ENCODE measurements at regions not wholly inside any gene's neighbourhood (a gene's known extent, or its start where the extent isn't known, plus 50 kb on each side); places are given as distances from the start of the nearest gene placed in this dataset.
"Not testable (repeated sequence)": the region's sequence is repeated elsewhere in the genome, so short reads cannot be mapped to it uniquely, and the experiment has no call there.

GRCh38 chr17:63178530-63178929, 212.5 kb downstream of the TANC2 start:
- DNase-seq (ENCODE audit: low read depth) = no peak

- no peak for DNase-seq (ENCODE audit: low read depth)
Observed at GRCh38 chr17:63181856-63182255, 215.8 kb downstream of the TANC2 start.

- DNase-seq (ENCODE audit: low read depth) = no peak
Observed at GRCh38 chr17:63185420-63185819, 219.4 kb downstream of the TANC2 start.

GRCh38 chr17:63189082-63189481, 223.0 kb downstream of the TANC2 start:
- DNase-seq (ENCODE audit: low read depth) = no peak

GRCh38 chr17:63189930-63190329, 223.9 kb downstream of the TANC2 start:
- no peak for DNase-seq (ENCODE audit: low read depth)

- no peak for DNase-seq (ENCODE audit: low read depth)
Observed at GRCh38 chr17:63190821-63191370, 224.9 kb downstream of the TANC2 start.

- no peak for DNase-seq (ENCODE audit: low read depth)
Observed at GRCh38 chr17:63191610-63192009, 225.6 kb downstream of the TANC2 start.

- no peak for DNase-seq (ENCODE audit: low read depth)
Observed at GRCh38 chr17:63193827-63194226, 227.8 kb downstream of the TANC2 start.

GRCh38 chr17:63196772-63197335, 230.8 kb downstream of the TANC2 start:
- no peak for DNase-seq (ENCODE audit: low read depth)

- DNase-seq (ENCODE audit: low read depth) = no peak
Observed at GRCh38 chr17:63203652-63204051, 237.6 kb downstream of the TANC2 start.

GRCh38 chr17:63221939-63222338, 224.2 kb downstream of the CYB561 start:
- DNase-seq (ENCODE audit: low read depth) = no peak

GRCh38 chr17:63222655-63223054, 223.5 kb downstream of the CYB561 start:
- peak; percentile 6 for DNase-seq (ENCODE audit: low read depth)

GRCh38 chr17:63223212-63223911, 222.7 kb downstream of the CYB561 start:
- no peak for DNase-seq (ENCODE audit: low read depth)

- DNase-seq (ENCODE audit: low read depth) = no peak
Observed at GRCh38 chr17:63224644-63225043, 221.5 kb downstream of the CYB561 start.

GRCh38 chr17:63226720-63227119, 219.4 kb downstream of the CYB561 start:
- DNase-seq (ENCODE audit: low read depth) = not testable (repeated sequence)

- DNase-seq (ENCODE audit: low read depth) = not testable (repeated sequence)
Observed at GRCh38 chr17:63231015-63231620, 215.0 kb downstream of the CYB561 start.

GRCh38 chr17:63232565-63233310, 213.4 kb downstream of the CYB561 start:
- DNase-seq (ENCODE audit: low read depth) = no peak

GRCh38 chr17:63240106-63240505, 206.0 kb downstream of the CYB561 start:
- DNase-seq (ENCODE audit: low read depth) = no peak

- no peak for DNase-seq (ENCODE audit: low read depth)
Observed at GRCh38 chr17:63246344-63246743, 199.8 kb downstream of the CYB561 start.

GRCh38 chr17:63247706-63248105, 198.4 kb downstream of the CYB561 start:
- DNase-seq (ENCODE audit: low read depth) = no peak

GRCh38 chr17:63249256-63250004, 196.7 kb downstream of the CYB561 start:
- DNase-seq (ENCODE audit: low read depth) = no peak

- DNase-seq (ENCODE audit: low read depth) = no peak
Observed at GRCh38 chr17:63250830-63251229, 195.3 kb downstream of the CYB561 start.

Measured in activated T-cell treated with anti-CD3 and anti-CD28 coated beads for 48 hours (primary cell).